Fibroblast of villous mesenchyme (primary cell): ENCODE measurements at regions not wholly inside any gene's neighbourhood (a gene's known extent, or its start where the extent isn't known, plus 50 kb on each side); places are given as distances from the start of the nearest gene placed in this dataset.

Experiments
- DNase-seq: peaks from one replicate; pipeline ENCODE4 v3.0.0-alpha.2; 2010; ENCODE audit warnings: low read depth
- H3K4me3 ChIP-seq: 2 replicates; pipeline ENCODE4 v1.5.1; 2011; ENCODE audit warnings: low read depth, mild to moderate bottlenecking, low read length
- TF ChIP-seq, protein P1 (sequence below): IDR thresholded peaks from 2 replicates; pipeline ENCODE4 v1.5.1; 2012; ENCODE audit warnings: low read depth, mild to moderate bottlenecking, low read length; ENCODE audit not compliant: insufficient read depth

DNA sequence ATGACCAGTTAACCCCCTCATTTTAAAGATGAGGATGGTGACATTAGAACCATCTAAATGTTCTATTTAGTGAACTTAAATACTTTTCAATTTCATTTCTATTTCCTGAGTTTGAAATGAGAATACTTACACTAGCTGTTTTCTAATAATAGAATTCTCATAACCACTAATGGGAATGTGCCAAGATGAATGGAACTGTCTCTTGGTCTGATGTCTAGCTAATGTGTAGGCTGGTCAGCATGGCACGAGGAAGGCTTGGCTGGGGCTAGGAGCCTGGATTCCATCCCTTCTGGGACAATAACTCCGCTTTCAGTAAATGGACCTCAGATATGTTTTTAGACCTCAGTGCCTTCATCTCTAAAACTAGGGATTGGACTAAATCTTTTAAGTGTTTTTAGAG is 185.8 kb upstream of the NRP1 start:
- TF ChIP-seq, protein P1, sequence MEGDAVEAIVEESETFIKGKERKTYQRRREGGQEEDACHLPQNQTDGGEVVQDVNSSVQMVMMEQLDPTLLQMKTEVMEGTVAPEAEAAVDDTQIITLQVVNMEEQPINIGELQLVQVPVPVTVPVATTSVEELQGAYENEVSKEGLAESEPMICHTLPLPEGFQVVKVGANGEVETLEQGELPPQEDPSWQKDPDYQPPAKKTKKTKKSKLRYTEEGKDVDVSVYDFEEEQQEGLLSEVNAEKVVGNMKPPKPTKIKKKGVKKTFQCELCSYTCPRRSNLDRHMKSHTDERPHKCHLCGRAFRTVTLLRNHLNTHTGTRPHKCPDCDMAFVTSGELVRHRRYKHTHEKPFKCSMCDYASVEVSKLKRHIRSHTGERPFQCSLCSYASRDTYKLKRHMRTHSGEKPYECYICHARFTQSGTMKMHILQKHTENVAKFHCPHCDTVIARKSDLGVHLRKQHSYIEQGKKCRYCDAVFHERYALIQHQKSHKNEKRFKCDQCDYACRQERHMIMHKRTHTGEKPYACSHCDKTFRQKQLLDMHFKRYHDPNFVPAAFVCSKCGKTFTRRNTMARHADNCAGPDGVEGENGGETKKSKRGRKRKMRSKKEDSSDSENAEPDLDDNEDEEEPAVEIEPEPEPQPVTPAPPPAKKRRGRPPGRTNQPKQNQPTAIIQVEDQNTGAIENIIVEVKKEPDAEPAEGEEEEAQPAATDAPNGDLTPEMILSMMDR: no peak
- no peak for DNase-seq
- no peak overlapping the region for H3K4me3 ChIP-seq

- TF ChIP-seq, protein P1: no peak
- no peak for DNase-seq
- H3K4me3 ChIP-seq: no peak overlapping the region
Observed at GRCh38 chr10:33519130-33519860, 184.8 kb upstream of the NRP1 start.

GRCh38 chr10:33510206-33510605 is 175.7 kb upstream of the NRP1 start:
- no peak for DNase-seq
- H3K4me3 ChIP-seq: no peak overlapping the region
- TF ChIP-seq, protein P1: no peak

- TF ChIP-seq, protein P1: no peak
- DNase-seq: peak; percentile 81
- no peak overlapping the region for H3K4me3 ChIP-seq
Observed at GRCh38 chr10:33509231-33509831, 174.9 kb upstream of the NRP1 start.

DNA sequence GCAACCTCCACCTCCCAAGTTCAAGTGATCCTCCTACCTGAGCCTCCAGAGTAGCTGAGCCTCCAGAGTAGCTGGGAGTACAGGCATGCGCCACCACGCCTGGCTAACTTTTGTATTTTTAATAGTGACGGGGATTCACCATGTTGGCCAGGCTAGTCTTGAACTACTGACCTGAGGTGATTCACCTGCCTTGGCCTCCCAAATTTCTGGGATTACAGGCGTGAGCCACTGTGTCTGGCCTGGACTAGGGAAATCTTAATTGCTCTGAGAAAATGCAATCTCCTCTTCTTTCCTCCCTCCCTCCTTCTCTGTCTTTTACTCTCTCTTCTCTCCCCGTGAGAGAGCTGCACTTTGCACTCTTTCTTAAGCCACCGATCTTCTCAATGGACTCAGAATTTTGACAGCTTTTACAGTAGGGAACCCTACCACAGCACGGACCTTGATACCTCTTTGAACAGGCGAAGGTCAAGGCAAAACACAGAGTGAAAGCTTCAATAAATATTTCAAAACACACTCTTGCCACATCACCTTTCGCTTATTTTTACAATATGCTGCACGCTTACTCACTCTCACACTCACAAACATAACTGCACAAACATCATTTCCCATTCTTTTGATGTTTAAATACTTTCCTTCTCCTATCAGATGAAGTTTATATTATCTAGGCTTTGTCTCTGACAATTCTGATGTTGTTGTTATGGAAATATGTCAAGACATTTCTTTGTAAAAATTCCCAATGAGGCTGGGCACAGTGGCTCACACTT is 173.4 kb upstream of the NRP1 start:
- no peak overlapping the region for H3K4me3 ChIP-seq
- no peak for DNase-seq
- TF ChIP-seq, protein P1: no peak

DNA sequence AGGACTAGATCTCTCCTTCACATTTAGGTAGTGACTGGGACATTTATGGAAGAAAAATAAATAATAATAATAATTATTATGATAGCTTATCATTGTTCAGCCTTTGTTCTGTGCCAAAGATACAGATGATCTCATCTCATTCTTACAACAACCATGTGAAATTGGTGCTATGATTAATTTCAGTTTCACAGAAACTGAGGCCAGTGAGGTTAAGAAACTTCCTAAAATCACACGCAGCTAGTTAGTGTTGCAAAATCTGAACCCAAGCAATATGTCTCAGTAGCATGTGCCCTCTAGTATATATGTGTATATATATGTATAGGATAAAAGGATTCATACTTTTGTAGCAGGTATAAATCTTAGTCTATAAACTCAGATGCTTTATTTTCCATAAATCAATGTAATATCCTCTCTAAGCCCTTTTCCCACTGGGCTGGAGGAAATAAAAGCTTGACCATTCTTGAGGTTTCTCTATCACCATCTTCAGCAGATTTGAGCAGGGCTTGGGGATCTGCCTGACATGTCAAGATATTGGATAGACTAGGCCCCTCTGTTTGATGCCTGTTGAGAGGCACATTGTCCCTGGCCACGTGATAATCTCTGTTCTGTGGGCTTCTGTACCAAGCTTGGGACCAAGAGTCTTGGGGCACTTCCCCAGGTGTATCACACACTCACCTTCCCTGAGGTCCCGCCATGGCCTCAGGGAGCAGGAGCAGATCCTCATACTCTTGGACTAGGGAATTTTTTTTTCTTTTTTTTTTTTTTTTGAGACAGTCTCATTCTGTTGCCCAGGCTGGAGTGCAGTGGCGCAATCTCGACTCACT is 172.6 kb upstream of the NRP1 start:
- no peak for DNase-seq
- H3K4me3 ChIP-seq: no peak overlapping the region
- TF ChIP-seq, protein P1: no peak
